CD4-positive, alpha-beta T cell treated with Interleukin-15 for 1 hour (primary cell): ENCODE measurements at regions not wholly inside any gene's neighbourhood (a gene's known extent, or its start where the extent isn't known, plus 50 kb on each side); places are given as distances from the start of the nearest gene placed in this dataset.

ENCODE experiments used
- DNase-seq: peaks from one replicate; pipeline ENCODE4 v3.0.0-alpha.2; 2020

DNA sequence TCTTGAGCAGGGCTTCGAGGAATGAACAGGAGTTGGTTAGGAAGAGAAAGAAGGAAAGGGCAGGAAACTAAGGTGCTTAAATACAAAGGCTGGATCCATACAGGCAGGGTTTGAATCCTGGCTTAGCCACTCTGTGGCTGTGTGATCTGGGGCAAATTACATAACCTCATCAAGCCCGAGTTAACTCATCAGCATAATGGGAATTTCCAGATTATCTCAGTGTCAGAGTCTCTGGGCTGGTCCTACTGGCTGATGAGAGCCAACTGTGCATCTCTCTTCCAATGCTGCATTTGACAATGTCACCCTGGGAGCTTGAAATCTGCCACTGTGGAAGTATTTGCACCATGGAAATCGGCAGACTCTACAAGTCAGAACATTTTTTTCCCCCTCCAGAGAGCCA is 83.8 kb upstream of the SLC6A6 start:
- no peak for DNase-seq

DNA sequence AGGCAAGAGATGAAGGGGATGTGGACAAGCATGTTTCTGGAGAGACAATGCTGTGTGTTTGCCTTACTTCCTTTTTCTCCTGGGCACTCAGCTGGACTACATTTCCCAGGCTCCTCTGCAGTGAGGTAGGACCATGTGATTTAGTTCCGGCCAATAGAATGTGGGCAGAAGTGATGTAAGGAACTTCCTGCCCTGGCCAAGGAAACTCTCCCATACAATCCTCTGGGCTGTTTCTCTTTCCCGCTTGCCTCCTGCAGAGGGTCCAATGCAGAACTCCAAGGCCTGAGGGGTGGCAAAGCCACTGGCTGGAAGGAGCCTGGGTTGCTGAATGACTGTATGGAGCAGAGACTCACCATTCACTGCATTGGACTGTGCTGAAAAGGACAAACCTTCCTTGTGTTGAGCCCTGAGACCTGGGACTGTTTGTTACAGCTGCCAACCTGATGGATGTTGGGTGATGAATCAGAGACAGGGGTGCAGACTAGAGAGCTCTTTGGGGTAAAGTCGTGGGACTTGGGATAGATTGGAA is 82.7 kb upstream of the SLC6A6 start:
- DNase-seq: peak; percentile 55

- DNase-seq: no peak
These were observed 82.2 kb upstream of the SLC6A6 start for GRCh38 chr3:14320219-14320618.

- no peak for DNase-seq
These were observed 80.4 kb upstream of the SLC6A6 start for GRCh38 chr3:14322001-14322400.

DNA sequence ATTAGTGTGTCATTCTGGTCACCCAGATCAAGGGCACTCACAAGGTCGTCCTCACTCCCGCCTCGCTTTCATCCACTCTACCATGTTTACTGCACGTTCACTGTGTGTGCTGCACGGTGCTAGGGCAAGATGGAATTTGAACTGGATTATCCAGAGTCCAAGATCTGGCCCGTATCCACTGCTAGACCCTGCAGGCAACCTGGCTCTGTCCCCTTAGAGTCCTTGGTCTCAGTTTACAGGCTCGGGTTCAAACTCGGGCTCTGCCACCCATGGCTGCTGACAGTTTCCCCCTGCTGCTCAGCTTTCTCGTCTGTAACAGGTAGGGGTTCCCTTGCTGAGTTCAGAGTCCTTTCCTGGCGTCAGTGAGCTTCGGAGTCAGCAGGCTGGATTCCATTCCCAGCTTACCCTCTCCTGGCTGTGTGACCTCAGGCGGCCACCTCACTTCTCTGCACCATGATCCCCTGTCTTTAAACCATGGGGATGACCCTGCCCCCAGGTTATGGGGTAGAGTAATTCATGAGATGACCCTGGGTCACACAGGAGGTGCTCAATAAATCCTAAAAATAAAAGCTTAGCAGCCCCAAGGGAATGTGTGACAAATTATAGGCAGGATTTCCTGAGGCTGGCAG is 79.6 kb upstream of the SLC6A6 start:
- DNase-seq: no peak

DNA sequence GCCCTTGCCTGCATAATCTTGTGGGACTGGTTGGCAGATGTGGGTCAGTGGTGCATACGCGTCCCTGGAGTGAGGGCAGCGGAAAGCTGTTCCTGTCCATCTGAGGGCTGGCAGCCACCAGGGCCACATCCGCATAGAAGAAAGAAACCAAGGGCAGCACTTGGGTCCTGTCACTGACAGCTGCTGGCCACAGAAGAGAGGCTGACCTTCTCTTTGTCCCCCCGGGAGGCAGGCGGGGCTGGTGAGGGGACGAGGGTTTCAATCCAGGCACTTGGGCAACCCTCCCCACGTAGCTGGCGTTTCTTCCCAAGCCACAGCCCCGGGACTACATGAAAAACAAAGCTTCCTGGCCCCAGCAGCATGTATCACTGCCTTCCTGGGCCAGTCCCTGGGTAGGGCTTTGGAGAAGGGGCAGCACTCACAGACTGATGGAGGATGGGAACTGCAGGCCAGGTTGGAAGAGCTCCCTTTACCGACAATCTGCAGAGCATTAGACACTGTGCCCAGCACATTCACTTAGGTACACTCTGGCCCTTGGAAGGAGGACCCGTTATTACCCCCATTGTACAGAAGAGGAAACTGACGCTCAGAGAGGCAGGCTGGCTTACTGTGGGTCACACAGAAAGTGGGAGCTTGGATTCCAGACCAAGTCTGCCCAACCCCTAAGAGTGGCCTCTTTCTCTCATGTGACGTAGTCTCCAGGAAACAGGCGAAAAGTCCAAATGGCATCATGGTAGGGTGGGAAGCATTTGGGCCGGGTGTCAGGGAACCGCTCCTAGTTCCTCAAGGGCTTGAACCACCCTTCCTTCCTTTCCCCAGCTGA is 78.8 kb upstream of the SLC6A6 start:
- DNase-seq: no peak

DNA sequence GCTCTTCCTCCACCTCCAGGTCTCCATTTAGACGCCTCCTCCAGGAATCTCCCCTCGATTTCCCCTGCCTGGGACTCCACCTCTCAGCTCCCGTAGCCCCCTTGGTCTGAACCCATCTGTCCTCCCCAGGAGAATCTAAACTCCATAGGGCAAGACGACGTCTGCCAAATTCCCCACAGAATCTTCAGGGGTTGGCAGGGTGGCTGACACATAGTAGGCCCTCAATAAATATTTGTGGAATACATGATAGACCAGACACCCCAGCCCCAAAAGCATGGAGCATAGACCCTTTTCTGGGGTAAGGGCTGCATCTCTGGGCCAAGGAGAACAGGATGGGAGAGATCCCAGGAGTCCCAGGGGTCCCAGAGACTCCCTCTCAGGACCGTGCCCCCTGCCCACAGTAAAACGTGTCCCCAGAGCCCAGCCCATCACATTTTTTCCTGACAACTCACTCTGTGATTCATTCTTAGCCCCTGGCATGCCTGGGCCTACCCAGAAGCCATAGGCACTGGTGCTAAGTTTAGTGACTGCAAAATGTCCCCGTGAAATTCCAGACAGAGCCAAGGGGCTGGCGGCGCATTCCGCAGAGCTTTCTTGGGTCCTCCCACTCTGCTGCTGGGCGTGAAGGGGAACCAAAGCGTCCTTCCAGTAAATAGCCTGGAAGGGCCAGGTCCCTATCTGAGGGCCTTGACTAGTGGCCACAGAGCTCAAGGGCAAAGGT is 78.0 kb upstream of the SLC6A6 start:
- no peak for DNase-seq

DNA sequence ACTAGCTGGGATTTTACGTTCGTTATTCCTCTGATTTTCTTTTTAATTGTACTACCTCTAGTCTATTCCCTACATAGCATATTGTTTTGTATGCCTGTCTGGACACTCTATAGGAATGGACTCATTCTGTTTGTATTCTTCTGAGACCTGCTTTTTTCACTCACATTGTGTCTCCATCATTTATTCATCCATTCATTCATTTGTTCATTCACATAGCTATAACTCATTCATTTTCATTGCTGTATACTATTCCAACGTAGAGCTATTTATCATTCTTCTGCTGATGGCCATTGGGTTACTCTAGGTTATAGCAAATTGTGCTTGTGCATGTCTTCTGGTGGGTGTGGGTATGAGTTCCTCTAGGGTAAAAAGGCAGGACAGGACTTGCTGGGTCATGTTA is 74.0 kb upstream of the SLC6A6 start:
- no peak for DNase-seq

- peak; percentile 15 for DNase-seq
These were observed 73.1 kb upstream of the SLC6A6 start for GRCh38 chr3:14329116-14329830.

GRCh38 chr3:14329842-14330241 is 72.6 kb upstream of the SLC6A6 start:
- no peak for DNase-seq

GRCh38 chr3:14330508-14330907 is 71.9 kb upstream of the SLC6A6 start:
- DNase-seq: peak; percentile 10

DNA sequence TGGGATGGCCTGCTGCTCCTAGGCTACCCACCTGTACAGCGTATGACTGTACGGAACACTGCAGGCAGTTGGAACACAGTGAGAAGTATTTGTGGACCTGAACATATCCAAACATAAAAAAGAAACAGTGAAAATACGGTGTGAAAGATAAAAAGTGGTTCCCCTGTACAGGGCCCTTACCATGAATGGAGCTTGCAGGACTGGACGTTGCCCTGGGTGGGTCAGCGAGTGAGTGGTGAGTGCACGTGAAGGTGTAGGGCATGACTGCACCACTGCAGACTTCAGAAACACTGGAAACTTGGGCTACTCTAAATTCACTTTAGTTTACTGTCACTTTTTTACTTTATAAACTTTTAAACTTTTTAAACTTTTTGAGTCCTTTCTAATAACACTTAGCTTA is 71.2 kb upstream of the SLC6A6 start:
- DNase-seq: no peak

GRCh38 chr3:14332392-14332791 is 70.0 kb upstream of the SLC6A6 start:
- DNase-seq: no peak

- DNase-seq: no peak
These were observed 69.2 kb upstream of the SLC6A6 start for GRCh38 chr3:14333215-14333614.

- DNase-seq: no peak
These were observed 68.8 kb upstream of the SLC6A6 start for GRCh38 chr3:14333621-14334020.

DNA sequence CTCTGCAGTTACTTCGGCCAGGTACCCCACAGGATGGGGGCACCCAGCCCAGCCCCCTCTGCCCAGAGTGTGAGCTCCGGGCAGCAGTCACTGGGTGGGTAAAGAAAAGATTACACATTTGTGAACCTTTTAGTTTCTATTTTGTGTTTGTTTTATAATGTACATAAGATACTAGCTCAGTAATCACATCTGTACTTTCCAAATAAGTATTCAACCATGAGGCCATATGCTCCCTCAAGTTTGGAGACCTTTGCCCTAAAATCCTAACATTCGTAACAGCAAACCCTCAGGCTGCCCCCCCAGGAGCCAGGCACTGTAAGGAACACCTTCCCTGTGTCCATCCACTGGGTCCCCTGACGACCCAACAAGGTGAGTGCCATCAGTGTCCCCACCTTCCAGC is 68.3 kb upstream of the SLC6A6 start:
- no peak for DNase-seq

- peak; percentile 6 for DNase-seq
These were observed 67.5 kb upstream of the SLC6A6 start for GRCh38 chr3:14334936-14335335.

- peak; percentile 11 for DNase-seq
These were observed 66.3 kb upstream of the SLC6A6 start for GRCh38 chr3:14335774-14336748.

DNA sequence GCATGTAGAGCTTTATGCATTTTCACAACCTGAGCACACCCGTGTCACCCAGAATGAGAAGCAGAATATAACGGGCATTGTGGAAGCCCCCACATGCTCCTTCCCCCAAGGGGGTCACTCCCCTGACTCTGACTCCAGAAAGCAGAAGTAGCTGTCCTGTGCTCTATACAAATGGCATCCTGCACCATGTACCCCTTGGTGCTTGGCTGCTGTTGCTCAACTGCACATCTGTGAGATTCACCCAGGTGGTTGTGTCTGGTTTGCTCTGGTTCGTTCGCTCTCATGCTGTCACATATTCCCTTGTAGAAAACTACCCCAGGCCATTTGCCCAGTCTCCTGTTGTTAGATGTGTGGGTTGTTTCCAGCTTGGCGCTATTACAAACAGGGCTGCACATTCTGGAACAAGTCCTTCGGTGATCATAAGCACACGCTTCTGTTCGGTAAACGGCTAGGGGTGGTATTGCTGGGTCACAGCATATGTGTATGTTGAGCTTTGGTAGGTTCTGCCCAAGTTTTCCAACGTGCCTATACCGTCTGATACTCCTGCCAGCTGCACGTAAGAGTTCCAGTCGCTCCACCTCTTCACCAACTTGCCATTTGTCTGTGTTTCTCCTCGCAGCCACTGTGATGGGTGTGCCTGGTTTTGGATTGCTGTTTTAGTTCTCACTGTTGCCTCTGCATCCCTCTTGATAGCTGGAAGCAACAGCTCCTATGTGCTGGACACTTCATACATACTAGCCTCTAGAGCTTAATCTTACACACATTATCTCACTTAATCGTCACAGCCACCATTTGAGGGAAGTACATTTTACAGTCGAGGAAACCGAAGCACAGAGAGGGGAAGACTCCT is 65.4 kb upstream of the SLC6A6 start:
- DNase-seq: peak; percentile 12

DNA sequence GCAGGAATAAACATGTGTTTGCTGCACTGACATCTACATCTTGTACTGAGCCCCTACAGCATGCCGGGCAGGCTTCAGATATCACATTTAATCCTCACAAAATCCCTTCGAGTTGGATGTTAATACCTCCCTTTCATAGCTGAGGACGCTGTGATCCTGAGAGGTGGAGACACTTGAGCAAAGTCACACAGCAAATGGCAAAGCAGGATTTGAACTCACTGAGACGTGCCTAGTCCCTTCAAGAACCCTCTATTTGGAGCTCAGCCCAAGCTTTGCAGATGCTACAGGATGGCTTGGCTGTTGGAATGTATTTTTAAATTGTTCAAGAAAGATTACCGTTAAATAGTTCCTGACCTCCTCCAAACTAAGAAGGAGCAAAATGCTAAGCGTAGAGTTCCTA is 64.6 kb upstream of the SLC6A6 start:
- DNase-seq: no peak

- DNase-seq: no peak
These were observed 64.2 kb upstream of the SLC6A6 start for GRCh38 chr3:14338242-14338641.
